ENCODE measurements at regions not wholly inside any gene's neighbourhood (a gene's known extent, or its start where the extent isn't known, plus 50 kb on each side); places are given as distances from the start of the nearest gene placed in this dataset.
"Not testable (repeated sequence)": the region's sequence is repeated elsewhere in the genome, so short reads cannot be mapped to it uniquely, and the experiment has no call there.

GRCh38 chr1:194476351-194476750, 1289.9 kb upstream of the B3GALT2 start:
- no peak for DNase-seq

GRCh38 chr1:194474701-194475100, 1288.3 kb upstream of the B3GALT2 start:
- DNase-seq: no peak

- DNase-seq: no peak
Measured at GRCh38 chr1:194473766-194474165, 1287.4 kb upstream of the B3GALT2 start.

- no peak for DNase-seq
Measured at GRCh38 chr1:194469282-194469681, 1282.9 kb upstream of the B3GALT2 start.

GRCh38 chr1:194466706-194467105, 1280.3 kb upstream of the B3GALT2 start:
- no peak for DNase-seq

- DNase-seq: no peak
Measured at GRCh38 chr1:194447636-194448035, 1261.2 kb upstream of the B3GALT2 start.

GRCh38 chr1:194445244-194445643, 1258.8 kb upstream of the B3GALT2 start:
- no peak for DNase-seq

- no peak for DNase-seq
Measured at GRCh38 chr1:194442901-194443575, 1256.6 kb upstream of the B3GALT2 start.

GRCh38 chr1:194437135-194437534, 1250.7 kb upstream of the B3GALT2 start:
- DNase-seq: no peak

- DNase-seq: no peak
Measured at GRCh38 chr1:194431121-194431520, 1244.7 kb upstream of the B3GALT2 start.

- no peak for DNase-seq
Measured at GRCh38 chr1:194420706-194421105, 1234.3 kb upstream of the B3GALT2 start.

GRCh38 chr1:194419721-194420120, 1233.3 kb upstream of the B3GALT2 start:
- DNase-seq: no peak

- no peak for DNase-seq
Measured at GRCh38 chr1:194410756-194411155, 1224.3 kb upstream of the B3GALT2 start.

GRCh38 chr1:194407238-194407637, 1220.8 kb upstream of the B3GALT2 start:
- not testable (repeated sequence) for DNase-seq

- no peak for DNase-seq
Measured at GRCh38 chr1:194394676-194395075, 1208.3 kb upstream of the B3GALT2 start.

- no peak for DNase-seq
Measured at GRCh38 chr1:194387531-194387930, 1201.1 kb upstream of the B3GALT2 start.

GRCh38 chr1:194378517-194378916, 1192.1 kb upstream of the B3GALT2 start:
- DNase-seq: no peak

- no peak for DNase-seq
Measured at GRCh38 chr1:194374649-194375048, 1188.2 kb upstream of the B3GALT2 start.

GRCh38 chr1:194372266-194372665, 1185.9 kb upstream of the B3GALT2 start:
- no peak for DNase-seq

- DNase-seq: no peak
Measured at GRCh38 chr1:194369622-194370021, 1183.2 kb upstream of the B3GALT2 start.

- no peak for DNase-seq
Measured at GRCh38 chr1:194369060-194369459, 1182.6 kb upstream of the B3GALT2 start.

GRCh38 chr1:194367121-194367520, 1180.7 kb upstream of the B3GALT2 start:
- no peak for DNase-seq

GRCh38 chr1:194366705-194367104, 1180.3 kb upstream of the B3GALT2 start:
- DNase-seq: no peak

GRCh38 chr1:194362327-194362726, 1175.9 kb upstream of the B3GALT2 start:
- DNase-seq: no peak

- no peak for DNase-seq
Measured at GRCh38 chr1:194361374-194362131, 1175.1 kb upstream of the B3GALT2 start.

Data from activated T-cell treated with anti-CD3 and anti-CD28 coated beads for 4 hours (primary cell).